Cerebellar nuclear complex (tissue), 1 donor: ENCODE measurements at regions not wholly inside any gene's neighbourhood (a gene's known extent, or its start where the extent isn't known, plus 50 kb on each side); places are given as distances from the start of the nearest gene placed in this dataset.
"Not testable (repeated sequence)": the region's sequence is repeated elsewhere in the genome, so short reads cannot be mapped to it uniquely, and the experiment has no call there.

Experiments
- DNase-seq, 2 experiments: peaks; one replicate each; lab custom pipeline; 2025; lab: John Stamatoyannopoulos, UW

- DNase-seq = no peak
Observed at GRCh38 chr10:117492504-117492903, 50.0 kb upstream of the EMX2 start.

- no peak for DNase-seq
Observed at GRCh38 chr10:117488004-117488403, 54.5 kb upstream of the EMX2 start.

GRCh38 chr10:117486606-117487005 lies 55.9 kb upstream of the EMX2 start:
- peak; percentile 65 to 67 for DNase-seq

GRCh38 chr10:117483056-117483590 lies 59.4 kb upstream of the EMX2 start:
- DNase-seq = peak in 1 of 2 experiments; percentile 11

GRCh38 chr10:117481011-117481410 lies 61.5 kb upstream of the EMX2 start:
- DNase-seq = not testable (repeated sequence)

GRCh38 chr10:117480097-117480496 lies 62.4 kb upstream of the EMX2 start:
- no peak for DNase-seq

- DNase-seq = no peak
Observed at GRCh38 chr10:117477961-117478670, 64.4 kb upstream of the EMX2 start.

- no peak for DNase-seq
Observed at GRCh38 chr10:117477211-117477947, 65.2 kb upstream of the EMX2 start.

GRCh38 chr10:117476716-117477115 lies 65.8 kb upstream of the EMX2 start:
- no peak for DNase-seq

- no peak for DNase-seq
Observed at GRCh38 chr10:117476281-117476680, 66.3 kb upstream of the EMX2 start.

- DNase-seq = no peak
Observed at GRCh38 chr10:117472872-117473271, 69.7 kb upstream of the EMX2 start.

GRCh38 chr10:117471344-117471874 lies 71.1 kb upstream of the EMX2 start:
- DNase-seq = no peak

GRCh38 chr10:117470733-117471132 lies 71.8 kb upstream of the EMX2 start:
- no peak for DNase-seq

- DNase-seq = no peak
Observed at GRCh38 chr10:117468665-117469064, 73.9 kb upstream of the EMX2 start.

- DNase-seq = no peak
Observed at GRCh38 chr10:117464176-117464575, 78.4 kb upstream of the EMX2 start.

GRCh38 chr10:117463545-117463920 lies 79.0 kb upstream of the EMX2 start:
- DNase-seq = no peak

GRCh38 chr10:117462816-117463544 lies 79.6 kb upstream of the EMX2 start:
- DNase-seq = no peak

GRCh38 chr10:117462424-117462792 lies 80.1 kb upstream of the EMX2 start:
- DNase-seq = no peak

- DNase-seq = no peak
Observed at GRCh38 chr10:117461766-117462423, 80.7 kb upstream of the EMX2 start.

GRCh38 chr10:117460846-117461765 lies 81.4 kb upstream of the EMX2 start:
- DNase-seq = no peak

GRCh38 chr10:117458571-117458970 lies 83.3 kb upstream of the PDZD8 start:
- DNase-seq = no peak
